Posterior vena cava (tissue), 2 donors: ENCODE measurements at regions not wholly inside any gene's neighbourhood (a gene's known extent, or its start where the extent isn't known, plus 50 kb on each side); places are given as distances from the start of the nearest gene placed in this dataset.

Experiments
- DNase-seq: peaks from one replicate; pipeline ENCODE4 v3.0.0-alpha.2; 2020; ENCODE audit warnings: low spot score
- intact Hi-C, 2 donors: fragments of 100-400 bp; cut with DNase I; formaldehyde crosslinking; loops; one replicate each; pipeline versions ENCODE4 v1.14.1 to v1.14.2; 2022 to 2023
- donor health status: DM: yes; HTN: yes; CAD: no.
- donor health status: DM: yes; HTN: yes; CAD: no.

GRCh38 chr15:29889542-29890329 is 67.5 kb upstream of the TJP1 start:
- intact Hi-C loops, result no loop called here
- DNase-seq, result no peak

DNA sequence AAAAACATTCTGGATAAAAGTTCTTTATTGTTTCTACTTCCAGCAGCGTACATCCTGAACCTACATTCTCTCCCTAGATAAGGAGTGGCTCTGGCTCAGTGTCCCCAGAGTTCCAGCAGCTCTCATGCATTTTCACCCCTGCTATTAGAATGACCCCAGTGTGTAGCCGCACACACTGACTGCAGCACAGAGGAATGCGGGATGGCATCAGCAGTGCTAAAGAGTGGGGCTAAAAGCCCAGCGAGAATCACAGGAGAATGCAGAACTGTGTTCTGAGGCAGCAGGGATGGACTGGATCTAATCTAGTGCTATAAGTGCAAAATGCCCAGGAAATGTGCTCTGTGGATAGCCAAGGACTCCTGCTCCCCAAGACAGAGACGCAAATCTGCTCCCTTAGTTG is 66.4 kb upstream of the TJP1 start:
- intact Hi-C loops, result no loop called here
- no peak for DNase-seq

DNA sequence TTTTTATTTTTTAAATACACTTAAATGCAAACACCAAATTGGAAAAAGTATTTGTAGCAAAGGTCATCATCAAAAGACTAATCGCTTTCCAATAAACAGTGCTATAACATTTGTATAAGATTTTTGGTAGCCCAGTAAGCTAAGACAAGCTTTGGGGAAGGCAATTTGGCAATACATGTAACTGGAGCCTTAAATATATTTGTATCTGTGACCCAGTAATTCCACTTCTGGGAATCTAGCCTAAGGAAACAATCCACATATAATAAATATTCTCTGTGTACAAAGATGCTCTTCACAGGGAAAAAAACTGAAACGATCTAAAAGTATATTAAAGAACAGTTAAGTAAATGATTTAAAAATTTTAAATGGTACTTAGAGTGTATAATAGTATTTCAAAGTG is 65.5 kb upstream of the TJP1 start:
- intact Hi-C loops, result no loop called here

GRCh38 chr15:29885183-29885582 is 62.9 kb upstream of the TJP1 start:
- DNase-seq, result no peak
- intact Hi-C loops, result no loop called here

More for the DNA sequence above, 65.5 kb upstream of the TJP1 start:
- no peak for DNase-seq

DNA sequence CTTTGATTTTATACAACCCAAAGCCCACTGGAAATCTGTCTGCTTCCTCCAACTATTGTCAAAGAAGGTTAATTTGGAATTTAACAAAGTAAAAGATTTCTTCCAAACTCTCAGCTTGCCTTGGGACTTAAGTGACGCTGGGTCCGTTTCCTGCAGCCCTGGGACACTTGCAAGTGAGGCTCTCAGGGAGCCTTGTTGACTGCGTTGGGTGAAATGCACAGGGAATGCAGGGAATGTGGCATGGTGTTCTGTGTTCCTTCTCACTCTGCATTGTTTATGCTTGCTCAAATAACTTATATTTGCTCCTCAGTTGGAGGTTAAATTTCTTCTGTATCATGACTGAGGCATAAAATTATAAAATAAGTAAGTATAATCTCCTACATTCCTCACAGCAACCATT is 60.9 kb upstream of the TJP1 start:
- DNase-seq, result no peak
- intact Hi-C loops, result no loop called here

DNA sequence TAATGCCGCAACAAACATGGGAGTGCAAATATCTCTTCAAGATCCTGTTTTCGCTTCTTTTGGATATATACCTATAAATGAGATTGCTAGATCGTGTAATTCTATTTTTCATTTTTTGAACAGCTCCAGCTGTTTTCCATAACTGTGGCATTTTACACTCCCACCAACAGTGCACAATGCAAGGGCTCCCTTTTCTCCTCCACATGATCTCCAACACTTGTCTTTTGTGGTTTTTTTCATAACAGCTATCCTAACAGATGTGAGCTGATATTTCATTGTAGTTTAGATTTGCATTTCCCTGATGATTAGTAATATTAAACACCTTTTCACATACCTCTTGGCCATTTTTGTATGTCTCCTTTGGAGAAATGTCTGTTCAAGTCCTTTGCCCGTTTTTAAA is 58.6 kb upstream of the TJP1 start:
- no peak for DNase-seq
- intact Hi-C loops, result no loop called here

GRCh38 chr15:29880341-29880740 is 58.1 kb upstream of the TJP1 start:
- intact Hi-C loops, result no loop called here
- DNase-seq, result no peak

GRCh38 chr15:29874977-29875376 is 52.7 kb upstream of the TJP1 start:
- no peak for DNase-seq
- intact Hi-C loops, result no loop called here

GRCh38 chr15:29873947-29874411 is 51.7 kb upstream of the TJP1 start:
- no peak for DNase-seq
- intact Hi-C loops, result loop anchor here in 1 of 2 donors (2.0 kb wide), 1 partner anchor 25 kb away; no protein-coding TSS in a partner anchor

DNA sequence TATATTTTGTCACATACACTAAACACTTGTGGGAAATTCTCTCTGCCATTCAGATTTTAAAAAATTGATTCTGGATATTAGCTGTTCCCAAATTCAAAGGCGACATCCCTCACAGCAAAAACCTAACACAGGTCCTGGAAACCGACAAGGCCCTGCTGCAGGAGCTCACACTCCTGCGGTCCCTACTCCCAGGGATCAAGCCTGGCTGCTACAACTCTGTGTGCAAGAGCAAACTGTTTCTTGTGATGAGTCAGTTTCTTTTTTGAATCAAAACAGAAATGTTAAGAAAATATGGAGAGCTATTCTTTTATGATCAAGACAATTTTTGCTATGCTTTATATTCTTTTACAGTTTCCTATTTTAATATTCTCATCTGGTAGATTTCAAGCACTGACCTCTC is 51.0 kb upstream of the TJP1 start:
- no peak for DNase-seq
- intact Hi-C loops, result loop anchor here in 1 of 2 donors (2.0 kb wide), 1 partner anchor 26 kb away; no protein-coding TSS in a partner anchor

DNA sequence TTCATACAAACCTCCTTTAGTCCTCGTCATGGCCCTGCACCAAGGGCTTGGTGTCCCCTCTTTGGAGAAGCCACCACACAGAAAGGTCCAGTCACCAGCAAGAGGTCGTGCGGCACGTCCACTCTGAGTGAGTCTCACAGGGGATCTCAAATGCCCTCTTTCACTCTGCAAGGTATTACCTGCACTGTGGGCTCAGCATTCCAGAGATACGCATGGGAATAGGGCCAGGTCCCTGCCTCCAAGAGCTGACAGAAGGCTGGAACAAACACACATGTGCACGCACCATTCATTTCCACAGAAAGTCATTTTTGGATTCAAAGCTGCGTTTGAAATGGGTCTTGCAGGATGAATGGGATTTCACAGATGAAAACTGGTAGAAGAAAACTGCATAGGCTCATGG is 50.4 kb upstream of the TJP1 start:
- intact Hi-C loops, result loop anchor here in 1 of 2 donors (2.0 kb wide), 1 partner anchor 26 kb away; no protein-coding TSS in a partner anchor
- DNase-seq, result no peak
